GM18870 (cell line): ENCODE measurements at regions not wholly inside any gene's neighbourhood (a gene's known extent, or its start where the extent isn't known, plus 50 kb on each side); places are given as distances from the start of the nearest gene placed in this dataset.
"Not testable (repeated sequence)": the region's sequence is repeated elsewhere in the genome, so short reads cannot be mapped to it uniquely, and the experiment has no call there.

Experiments used
- ATAC-seq: cut with Tn5 transposase; IDR thresholded peaks from one replicate; pipeline ENCODE4 v1.9.1; 2021; ENCODE audit warnings: moderate library complexity; ENCODE audit not compliant: unreplicated experiment

GRCh38 chr4:102397056-102397455 lies 51.8 kb upstream of the SLC39A8 start:
- not testable (repeated sequence) for ATAC-seq

- ATAC-seq = no peak
These were observed 53.7 kb upstream of the SLC39A8 start for GRCh38 chr4:102399021-102399420.

- no peak for ATAC-seq
These were observed 55.6 kb upstream of the SLC39A8 start for GRCh38 chr4:102400898-102401297.

GRCh38 chr4:102402223-102402622 lies 56.9 kb upstream of the SLC39A8 start:
- no peak for ATAC-seq

- ATAC-seq = no peak
These were observed 57.8 kb upstream of the SLC39A8 start for GRCh38 chr4:102403116-102403515.

GRCh38 chr4:102404431-102404969 lies 59.2 kb upstream of the SLC39A8 start:
- ATAC-seq = no peak

- ATAC-seq = no peak
These were observed 60.6 kb upstream of the SLC39A8 start for GRCh38 chr4:102405821-102406401.

- not testable (repeated sequence) for ATAC-seq
These were observed 65.6 kb upstream of the SLC39A8 start for GRCh38 chr4:102410884-102411283.

GRCh38 chr4:102411408-102411807 lies 66.1 kb upstream of the SLC39A8 start:
- no peak for ATAC-seq

GRCh38 chr4:102416765-102417164 lies 71.5 kb upstream of the SLC39A8 start:
- no peak for ATAC-seq

GRCh38 chr4:102420563-102421398 lies 75.5 kb upstream of the SLC39A8 start:
- ATAC-seq = no peak

GRCh38 chr4:102422843-102423242 lies 77.6 kb upstream of the SLC39A8 start:
- ATAC-seq = no peak

GRCh38 chr4:102423375-102423774 lies 77.8 kb upstream of the NFKB1 start:
- ATAC-seq = no peak

- ATAC-seq = no peak
These were observed 73.7 kb upstream of the NFKB1 start for GRCh38 chr4:102427371-102427998.

GRCh38 chr4:102428122-102428521 lies 73.0 kb upstream of the NFKB1 start:
- ATAC-seq = no peak

- ATAC-seq = no peak
These were observed 71.6 kb upstream of the NFKB1 start for GRCh38 chr4:102429553-102429952.

- no peak for ATAC-seq
These were observed 70.7 kb upstream of the NFKB1 start for GRCh38 chr4:102430461-102430910.

GRCh38 chr4:102431608-102431961 lies 69.6 kb upstream of the NFKB1 start:
- no peak for ATAC-seq

GRCh38 chr4:102437111-102437510 lies 64.0 kb upstream of the NFKB1 start:
- ATAC-seq = no peak

- no peak for ATAC-seq
These were observed 62.5 kb upstream of the NFKB1 start for GRCh38 chr4:102438396-102439235.

GRCh38 chr4:102439236-102439614 lies 61.9 kb upstream of the NFKB1 start:
- no peak for ATAC-seq
